DND-41 (cell line): ENCODE measurements at regions not wholly inside any gene's neighbourhood (a gene's known extent, or its start where the extent isn't known, plus 50 kb on each side); places are given as distances from the start of the nearest gene placed in this dataset.

Source experiments
- CTCF ChIP-seq: IDR thresholded peaks from 2 replicates; pipeline ENCODE4 v1.5.1; 2012; ENCODE audit warnings: borderline replicate concordance, low read length, moderate library complexity, mild to moderate bottlenecking; ENCODE audit not compliant: poor library complexity, severe bottlenecking; ENCODE audit errors: extremely low read depth
- EZH2 ChIP-seq: IDR thresholded peaks from 3 replicates; pipeline ENCODE4 v1.6.1; 2012; ENCODE audit warnings: borderline replicate concordance, low read depth, mild to moderate bottlenecking, moderate library complexity, low read length, inconsistent platforms; ENCODE audit not compliant: severe bottlenecking

DNA sequence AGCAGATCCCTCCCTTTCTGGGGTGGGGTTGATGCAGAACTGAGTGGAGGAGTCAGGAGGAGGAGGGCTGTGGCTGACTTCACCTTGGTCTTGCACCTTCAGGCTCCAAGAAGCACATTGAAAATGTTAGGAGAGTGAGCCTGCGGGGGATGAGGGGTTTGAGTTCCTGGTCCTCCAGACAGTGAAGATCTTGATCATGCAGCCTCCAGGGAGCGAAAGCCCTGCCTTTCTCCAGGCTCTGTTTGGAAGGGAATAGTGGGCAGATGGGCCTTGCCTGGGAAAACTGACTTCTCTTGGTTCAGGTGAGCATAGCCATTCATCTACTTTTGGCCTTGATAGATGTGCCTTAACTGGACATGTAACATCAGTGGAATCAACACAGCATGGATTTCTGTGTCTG, 267.6 kb upstream of the B3GAT1 start:
- TF ChIP-seq CTCF = no peak
- TF ChIP-seq EZH2 = no peak
